ENCODE measurements at regions not wholly inside any gene's neighbourhood (a gene's known extent, or its start where the extent isn't known, plus 50 kb on each side); places are given as distances from the start of the nearest gene placed in this dataset.

DNA sequence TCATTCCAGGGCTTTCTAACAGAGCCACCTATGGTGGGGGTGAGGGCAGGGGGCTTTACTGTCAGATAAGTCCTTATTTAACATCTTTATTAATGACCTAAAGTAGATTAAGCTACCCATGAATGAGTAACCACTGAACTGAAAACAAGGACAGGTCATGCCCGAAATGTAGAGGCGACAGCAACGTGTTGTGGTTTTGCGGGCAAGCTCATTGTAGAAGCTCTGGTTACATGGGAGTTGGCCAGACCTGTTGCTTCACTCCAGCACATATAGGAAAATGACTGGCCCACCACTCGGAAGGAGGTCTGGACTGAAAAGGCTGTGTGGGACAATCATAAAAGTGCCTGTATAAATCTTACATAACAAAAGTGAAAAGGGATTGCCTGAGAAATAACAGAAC lies 109.6 kb upstream of the NDP start:
- no peaks in the 10 kb centered on the region for H3K36me3 ChIP-seq (ENCODE audit: control insufficient read depth, insufficient read depth, low read length)
- H3K4me3 ChIP-seq (ENCODE audit: low read depth in 2 of 2, low read length in 2 of 2): no peak overlapping the region
- H3K4me1 ChIP-seq (ENCODE audit: control insufficient read depth, insufficient read depth, low read length): no peaks in the 10 kb centered on the region
- POLR2A ChIA-PET: no interaction called here
- no peak for TF ChIP-seq SIN3A (IDR thresholded peaks at IDR 0.05; ENCODE audit: borderline replicate concordance, insufficient read depth, low read depth, low read length)
- no peak for TF ChIP-seq TCF7L2 (IDR thresholded peaks at IDR 0.05; ENCODE audit: low read depth, low read length)
- TF ChIP-seq CTCF (IDR thresholded peaks at IDR 0.05): no peak
- no peak for TF ChIP-seq POLR2AphosphoS5 (IDR thresholded peaks at IDR 0.05; ENCODE audit: low read depth, low read length)
- no peak for TF ChIP-seq REST (IDR thresholded peaks at IDR 0.05; ENCODE audit: insufficient read depth in 1 of 2, low read depth in 2 of 2, low read length in 1 of 2)
- H3K27me3 ChIP-seq (ENCODE audit: control insufficient read depth, insufficient read depth, low read length): no peaks in the 10 kb centered on the region
- ATAC-seq (no peak), DNase-seq (ENCODE audit: low read depth, low spot score) (no peak)
- H3K27ac ChIP-seq (ENCODE audit: low read length): no peak overlapping the region
- BruUV-seq (replicated peaks): no TSS peak
- CTCF ChIA-PET: no interaction called here
- in situ Hi-C loops (cut with HindIII; ENCODE audit: low pct_unique_long_range_greater_than_20kb, low sequenced_read_pairs): no loop called here
- no peaks in the 10 kb centered on the region for H3K9me3 ChIP-seq (ENCODE audit: control insufficient read depth, insufficient read depth, low read depth, low read length)
- intact Hi-C loops (cut with micrococcal nuclease; ENCODE audit: unreplicated experiment): no loop called here

- in situ Hi-C loops (cut with HindIII; ENCODE audit: low pct_unique_long_range_greater_than_20kb, low sequenced_read_pairs): no loop called here
Observed at GRCh38 chrX:44080083-44080482, 106.9 kb upstream of the NDP start.

More at GRCh38 chrX:44080083-44080482, 106.9 kb upstream of the NDP start:
- Histone ChIP-seq H3K27ac (ENCODE audit: low read length) (no peak overlapping the region), H3K27me3 (ENCODE audit: control insufficient read depth, insufficient read depth, low read length) (no peaks in the 10 kb centered on the region), H3K9me3 (ENCODE audit: control insufficient read depth, insufficient read depth, low read depth, low read length) (no peaks in the 10 kb centered on the region), H3K36me3 (ENCODE audit: control insufficient read depth, insufficient read depth, low read length) (no peaks in the 10 kb centered on the region), H3K4me3 (ENCODE audit: low read depth in 2 of 2, low read length in 2 of 2) (no peak overlapping the region), H3K4me1 (ENCODE audit: control insufficient read depth, insufficient read depth, low read length) (no peaks in the 10 kb centered on the region)
- ChIA-PET POLR2A (no interaction called here), CTCF (no interaction called here)
- intact Hi-C loops (cut with micrococcal nuclease; ENCODE audit: unreplicated experiment): no loop called here
- DNase-seq (ENCODE audit: low read depth, low spot score) (no peak), ATAC-seq (no peak)
- TF ChIP-seq SIN3A (IDR thresholded peaks at IDR 0.05; ENCODE audit: borderline replicate concordance, insufficient read depth, low read depth, low read length) (no peak), CTCF (IDR thresholded peaks at IDR 0.05) (no peak), REST (IDR thresholded peaks at IDR 0.05; ENCODE audit: insufficient read depth in 1 of 2, low read depth in 2 of 2, low read length in 1 of 2) (no peak), TCF7L2 (IDR thresholded peaks at IDR 0.05; ENCODE audit: low read depth, low read length) (no peak), POLR2AphosphoS5 (IDR thresholded peaks at IDR 0.05; ENCODE audit: low read depth, low read length) (no peak)
- no TSS peak for BruUV-seq (replicated peaks)

Measured in Panc1 (cell line).